Heart left ventricle (tissue), 16 donors: ENCODE measurements at regions not wholly inside any gene's neighbourhood (a gene's known extent, or its start where the extent isn't known, plus 50 kb on each side); places are given as distances from the start of the nearest gene placed in this dataset.
"Not testable (repeated sequence)": the region's sequence is repeated elsewhere in the genome, so short reads cannot be mapped to it uniquely, and the experiment has no call there.

Experiments used
- ATAC-seq, 4 donors: fragments of 200-7000 bp; cut with Tn5 transposase; one replicate each; pipeline ENCODE4 v1.9.1; 2020 to 2022; ENCODE audit warnings: moderate library complexity in 4 of 4, mild to moderate bottlenecking in 3 of 4, moderate number of reproducible peaks in 1 of 4
- DNase-seq, 5 donors: peaks; one replicate each; pipeline ENCODE4 v3.0.0-alpha.2; 2020
- H3K27ac ChIP-seq, 12 donors: fragments of 200-600 bp; sonication (generic) in 4 of 12; one replicate each; pipeline versions ENCODE4 v1.5.0 to v1.8.0; 2016 to 2022; ENCODE audit warnings: mild to moderate bottlenecking in 2 of 12
- H3K27me3 ChIP-seq, 9 donors: fragments of 200-600 bp; sonication (generic) in 2 of 9; one replicate each; pipeline versions ENCODE4 v1.5.1 to v1.8.0; 2016 to 2022; ENCODE audit warnings: mild to moderate bottlenecking in 3 of 9
- H3K36me3 ChIP-seq, 9 donors: fragments of 200-600 bp; sonication (generic) in 2 of 9; one replicate each; pipeline versions ENCODE4 v1.5.0 to v1.8.0; 2018 to 2022; ENCODE audit warnings: mild to moderate bottlenecking in 2 of 9
- H3K4me1 ChIP-seq, 12 donors: fragments of 200-600 bp; sonication (generic) in 4 of 12; one replicate each; pipeline versions ENCODE4 v1.5.0 to v1.8.0; 2016 to 2022; ENCODE audit warnings: mild to moderate bottlenecking in 3 of 12
- H3K4me3 ChIP-seq, 12 donors: fragments of 200-600 bp; sonication (generic) in 4 of 12; one replicate each; pipeline versions ENCODE4 v1.5.0 to v1.8.0; 2017 to 2022; ENCODE audit warnings: mild to moderate bottlenecking in 9 of 12, moderate library complexity in 4 of 12
- H3K9me3 ChIP-seq, 12 donors: fragments of 200-600 bp; sonication (generic) in 4 of 12; one replicate each; pipeline versions ENCODE4 v1.5.0 to v1.8.0; 2016 to 2022; ENCODE audit warnings: mild to moderate bottlenecking in 1 of 12
- POLR2A ChIP-seq, 2 donors: fragments of 450-650 bp; IDR thresholded peaks; one replicate each; pipeline ENCODE4 v1.6.1; 2017; ENCODE audit warnings: antibody characterized with exemption in 2 of 2, mild to moderate bottlenecking in 2 of 2, moderate library complexity in 2 of 2
- WGBS, 4 donors: extraction: QIAGEN DNeasy Blood & Tissue Kit in 2 of 4; methylation state at CpG; one replicate each; pipeline versions ENCODE4 v1.1.5 to v1.1.7; 2013 to 2018; 5-methylcytosine and 5-hydroxymethylcytosine counted together
- intact Hi-C, 10 donors: fragments of 100-400 bp; cut with DNase I; formaldehyde crosslinking; loops; one replicate each; pipeline versions ENCODE4 v1.11.1 to v1.14.2; 2022
- TF ChIP-seq, protein P1 (sequence below), 12 donors: fragments of 200-600 bp; sonication (generic) in 4 of 12; IDR thresholded peaks; one replicate each; pipeline versions ENCODE4 v1.5.0 to v1.8.0; 2018 to 2022; ENCODE audit warnings: antibody characterized with exemption in 12 of 12, mild to moderate bottlenecking in 5 of 12
- donor health status: ischemic (EF 13 %, LVEDD 7.1; RV severe dilation, severe dysfunction).
- donor health status: healthy with polysubstance abuse.
- donor health status: DM: no; HTN: yes; CAD: no.
- donor health status: DM: no; HTN: no; CAD: no.
- donor health status: ischemic (EF 25% LVEDD 6.9; RV normal size, moderate dysfunction).
- donor health status: ischemic (EF 25% LVEDD 5.7; RV mildly dilated, moderate dysfunction).
- donor health status: healthy.
- donor health status: DM: yes; HTN: yes; CAD: no.
- donor health status: ischemic (EF 35%, LVEDD 5.7; RV mildly dilated, moderate dysfunction).
- donor health status: nonischemic (EF 11% LVEDD 7.7; RV severe dilation, severe dysfunction).
- donor health status: DM: yes; HTN: yes; CAD: no.
- donor health status: PGD.
- donor health status: ischemic (EF 29% LVEDD 5.4; RV normal size, mild dysfunction).
- donor health status: nonischemic (EF 23%, LVEDD 6.1; RV moderate dilation, normal function).

DNA sequence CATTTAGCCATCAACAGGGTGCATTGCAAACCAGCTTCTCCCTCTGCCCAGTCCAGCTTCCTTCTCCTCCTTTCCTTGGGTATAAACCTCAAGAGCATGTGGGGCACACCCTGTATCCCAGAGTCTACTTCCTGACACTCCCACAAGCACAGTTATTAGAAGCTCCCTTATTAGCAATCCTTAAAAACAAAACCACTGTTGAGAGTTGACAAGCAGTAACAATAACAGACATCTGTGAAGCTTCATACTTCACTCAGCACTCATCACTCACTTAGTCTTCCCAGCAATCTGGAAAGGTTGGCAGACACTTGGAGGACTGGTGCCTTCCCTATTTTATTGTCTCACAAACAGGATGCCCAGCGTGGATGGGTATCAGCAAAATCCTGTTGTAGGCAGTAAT lies 155.5 kb upstream of the PROK2 start:
- H3K27me3 ChIP-seq, result peaks cover 0 to 38% (median 0%) of the 10 kb centered on the region in 9 donors
- 23 to 43% (median 34%) methylated on average over 1 of the region's 1 CpG for WGBS, 4 donors
- ATAC-seq, result peak; percentile 57 to 67 (median 62)
- no peaks in the 10 kb centered on the region for H3K9me3 ChIP-seq
- no peak overlapping the region for H3K27ac ChIP-seq
- H3K36me3 ChIP-seq, result no peaks in the 10 kb centered on the region
- no peak overlapping the region for H3K4me3 ChIP-seq
- intact Hi-C loops, result no loop called here
- no peak for TF ChIP-seq POLR2A (IDR thresholded peaks at IDR 0.05)
- TF ChIP-seq, protein P1, sequence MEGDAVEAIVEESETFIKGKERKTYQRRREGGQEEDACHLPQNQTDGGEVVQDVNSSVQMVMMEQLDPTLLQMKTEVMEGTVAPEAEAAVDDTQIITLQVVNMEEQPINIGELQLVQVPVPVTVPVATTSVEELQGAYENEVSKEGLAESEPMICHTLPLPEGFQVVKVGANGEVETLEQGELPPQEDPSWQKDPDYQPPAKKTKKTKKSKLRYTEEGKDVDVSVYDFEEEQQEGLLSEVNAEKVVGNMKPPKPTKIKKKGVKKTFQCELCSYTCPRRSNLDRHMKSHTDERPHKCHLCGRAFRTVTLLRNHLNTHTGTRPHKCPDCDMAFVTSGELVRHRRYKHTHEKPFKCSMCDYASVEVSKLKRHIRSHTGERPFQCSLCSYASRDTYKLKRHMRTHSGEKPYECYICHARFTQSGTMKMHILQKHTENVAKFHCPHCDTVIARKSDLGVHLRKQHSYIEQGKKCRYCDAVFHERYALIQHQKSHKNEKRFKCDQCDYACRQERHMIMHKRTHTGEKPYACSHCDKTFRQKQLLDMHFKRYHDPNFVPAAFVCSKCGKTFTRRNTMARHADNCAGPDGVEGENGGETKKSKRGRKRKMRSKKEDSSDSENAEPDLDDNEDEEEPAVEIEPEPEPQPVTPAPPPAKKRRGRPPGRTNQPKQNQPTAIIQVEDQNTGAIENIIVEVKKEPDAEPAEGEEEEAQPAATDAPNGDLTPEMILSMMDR (IDR thresholded peaks at IDR 0.05), result no peak
- no peak for DNase-seq
- H3K4me1 ChIP-seq, result peaks cover 0 to 7% (median 0%) of the 10 kb centered on the region in 12 donors

DNA sequence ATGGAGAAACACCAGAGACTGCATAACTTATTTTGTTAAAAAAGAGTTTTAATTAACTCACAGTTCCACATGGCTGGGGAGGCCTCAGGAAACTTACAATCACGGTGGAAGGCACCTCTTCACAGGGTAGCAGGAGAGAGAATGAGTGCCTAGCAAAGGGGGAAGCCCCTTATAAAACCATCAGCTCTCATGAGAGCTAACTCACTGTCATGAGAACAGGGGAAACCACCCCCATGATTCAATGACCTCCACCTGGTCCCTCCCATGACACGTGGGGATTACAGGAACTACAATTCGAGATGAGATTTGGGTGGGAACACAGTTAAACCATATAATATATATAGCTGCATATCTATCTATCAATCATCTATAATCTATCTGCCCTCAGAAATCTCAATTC lies 153.1 kb upstream of the PROK2 start:
- H3K9me3 ChIP-seq, H3K4me1 ChIP-seq, H3K4me3 ChIP-seq, ATAC-seq, DNase-seq, H3K27ac ChIP-seq, H3K36me3 ChIP-seq, intact Hi-C loops: not testable (repeated sequence)
- H3K27me3 ChIP-seq, result peaks cover 0 to 24% (median 0%) of the 10 kb centered on the region in 9 donors
- WGBS, 4 donors, result 76 to 89% (median 84%) methylated on average over 3 of the region's 3 CpGs

DNA sequence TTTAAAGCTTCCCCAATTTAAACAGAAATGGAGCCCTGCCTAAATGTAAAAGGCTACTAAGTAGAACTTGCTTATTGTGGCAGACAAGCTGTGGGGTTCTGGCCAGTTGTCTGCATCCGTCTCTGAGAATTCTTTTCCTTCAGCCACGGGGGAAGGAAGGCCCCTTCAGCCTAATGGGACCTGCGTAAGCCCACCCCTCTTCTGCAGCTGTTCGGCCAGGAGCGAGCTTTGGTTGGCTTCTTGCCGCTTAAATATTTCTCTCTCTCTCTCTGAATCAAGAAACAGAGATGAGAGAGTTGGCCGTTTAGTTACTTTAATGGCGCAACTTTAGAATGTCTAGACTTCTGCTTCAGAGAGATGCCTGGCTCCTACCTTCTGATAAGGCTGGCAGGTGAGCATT lies 151.7 kb upstream of the PROK2 start:
- WGBS, 4 donors, result 90 to 92% (median 92%) methylated on average over 8 of the region's 8 CpGs
- Histone ChIP-seq H3K27ac (no peak overlapping the region), H3K4me1 (peaks cover 0 to 7% (median 0%) of the 10 kb centered on the region in 12 donors), H3K27me3 (peaks cover 0 to 24% (median 0%) of the 10 kb centered on the region in 9 donors), H3K36me3 (no peaks in the 10 kb centered on the region), H3K4me3 (no peak overlapping the region), H3K9me3 (no peaks in the 10 kb centered on the region)
- intact Hi-C loops, result no loop called here
- TF ChIP-seq, protein P1 (IDR thresholded peaks at IDR 0.05), result no peak
- no peak for TF ChIP-seq POLR2A (IDR thresholded peaks at IDR 0.05)
- no peak for ATAC-seq
- DNase-seq, result no peak

DNA sequence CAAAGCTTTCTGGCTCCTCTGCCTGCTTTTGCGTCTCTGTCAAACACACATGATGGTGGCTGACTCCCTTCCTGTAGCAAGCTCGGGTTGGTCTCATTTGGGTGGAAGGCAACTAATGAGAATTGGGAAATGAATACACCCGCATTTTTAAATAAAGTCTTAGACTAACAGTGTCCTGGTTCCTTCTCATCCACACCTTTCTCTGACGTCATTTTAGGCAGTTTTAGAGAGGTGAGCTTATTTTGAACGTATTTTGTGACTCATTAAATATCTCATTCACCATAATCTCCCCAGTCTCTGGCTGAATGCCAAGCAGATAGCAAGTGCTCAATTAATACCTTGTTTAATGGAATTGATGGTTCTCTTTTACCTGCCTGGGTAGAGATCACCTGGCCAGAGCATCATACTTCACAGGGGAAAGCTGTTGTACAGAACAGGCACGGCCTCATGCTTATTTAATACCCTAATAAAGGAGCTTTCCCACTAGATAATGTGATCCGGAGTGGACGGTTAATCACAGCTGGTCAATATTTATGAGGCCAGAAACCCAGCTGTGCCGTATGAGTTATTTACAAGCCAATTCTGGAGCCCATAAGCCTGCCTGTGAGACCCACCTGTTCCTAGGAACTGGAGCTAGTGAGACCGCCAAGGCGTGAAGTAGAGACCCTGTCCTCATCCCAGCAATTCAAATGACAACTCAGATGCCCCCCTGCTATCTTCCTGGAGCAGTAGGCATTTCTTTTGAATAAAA lies 149.7 kb upstream of the PROK2 start:
- no peaks in the 10 kb centered on the region for H3K9me3 ChIP-seq
- TF ChIP-seq, protein P1 (IDR thresholded peaks at IDR 0.05), result no peak
- WGBS, 4 donors, result 87 to 90% (median 88%) methylated on average over 11 of the region's 11 CpGs
- intact Hi-C loops, result no loop called here
- DNase-seq (no peak), ATAC-seq (no peak)
- no peak overlapping the region for H3K4me3 ChIP-seq
- H3K36me3 ChIP-seq, result no peaks in the 10 kb centered on the region
- no peak overlapping the region for H3K27ac ChIP-seq
- peaks cover 0 to 24% (median 0%) of the 10 kb centered on the region in 9 donors for H3K27me3 ChIP-seq
- H3K4me1 ChIP-seq, result peaks cover 0 to 6% (median 0%) of the 10 kb centered on the region in 12 donors

DNA sequence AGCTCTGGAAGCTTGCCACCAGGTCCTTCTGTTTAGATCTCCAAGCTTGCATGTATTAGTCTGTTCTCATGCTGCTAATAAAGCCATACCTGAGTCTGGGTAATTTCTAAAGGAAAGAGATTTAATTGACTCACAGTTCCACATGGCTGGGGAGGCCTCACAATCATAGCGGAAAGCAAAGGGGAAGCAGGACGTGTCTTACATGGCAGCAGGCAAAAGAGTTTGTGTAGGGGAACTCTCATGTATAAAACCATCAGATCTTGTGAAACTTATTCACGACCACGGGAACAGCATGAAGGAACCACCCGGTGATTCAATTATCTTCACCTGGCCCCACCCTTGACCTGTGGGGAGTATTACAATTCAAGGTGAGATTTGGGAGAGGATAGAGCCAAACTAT lies 147.0 kb upstream of the PROK2 start:
- no peaks in the 10 kb centered on the region for H3K9me3 ChIP-seq
- H3K4me3 ChIP-seq, result no peak overlapping the region

More for the DNA sequence above, 147.0 kb upstream of the PROK2 start:
- DNase-seq (no peak), ATAC-seq (no peak)
- WGBS, 4 donors, result 66 to 89% (median 71%) methylated on average over 5 of the region's 5 CpGs
- H3K36me3 ChIP-seq, result no peaks in the 10 kb centered on the region
- TF ChIP-seq, protein P1 (IDR thresholded peaks at IDR 0.05), result no peak
- no peak for TF ChIP-seq POLR2A (IDR thresholded peaks at IDR 0.05)
- no peak overlapping the region for H3K27ac ChIP-seq
- peaks cover 0 to 11% (median 0%) of the 10 kb centered on the region in 9 donors for H3K27me3 ChIP-seq
- intact Hi-C loops, result no loop called here
- peaks cover 0 to 6% (median 0%) of the 10 kb centered on the region in 12 donors for H3K4me1 ChIP-seq
